Activated naive CD4-positive, alpha-beta T cell treated with anti-CD3 and anti-CD28 coated beads, Interleukin-2, amount 10 ng/mL, durations not matched to agents 7 days and 5 days (primary cell): ENCODE measurements at regions not wholly inside any gene's neighbourhood (a gene's known extent, or its start where the extent isn't known, plus 50 kb on each side); places are given as distances from the start of the nearest gene placed in this dataset.
"Not testable (repeated sequence)": the region's sequence is repeated elsewhere in the genome, so short reads cannot be mapped to it uniquely, and the experiment has no call there.

Source experiments
- CTCF ChIA-PET: fragments of 350-600 bp; sonication (Branson Sonifier 250); formaldehyde crosslinking; loops from one replicate; lab custom pipeline; 2021; ENCODE audit warnings: antibody characterized with exemption; lab: Charles Lee
- DNase-seq: peaks from one replicate; pipeline ENCODE4 v3.0.0-alpha.2; 2020
- H3K27ac Mint-ChIP-seq: one replicate; pipeline ENCODE4 v1.8.0; 2021; ENCODE audit warnings: mild to moderate bottlenecking, moderate library complexity, mixed read lengths
- H3K27me3 Mint-ChIP-seq: one replicate; pipeline ENCODE4 v1.8.0; 2021; ENCODE audit warnings: mild to moderate bottlenecking, mixed read lengths
- H3K36me3 Mint-ChIP-seq: one replicate; pipeline ENCODE4 v1.8.0; 2021; ENCODE audit warnings: mixed read lengths
- H3K4me1 Mint-ChIP-seq: one replicate; pipeline ENCODE4 v1.8.0; 2021; ENCODE audit warnings: mixed read lengths
- H3K4me3 Mint-ChIP-seq: one replicate; pipeline ENCODE4 v1.8.0; 2021; ENCODE audit warnings: mild to moderate bottlenecking, moderate library complexity, mixed read lengths
- H3K9me3 Mint-ChIP-seq: one replicate; pipeline ENCODE4 v1.8.0; 2021; ENCODE audit warnings: mixed read lengths

- CTCF ChIA-PET = no interaction called here
- Mint-ChIP-seq H3K4me3 (no peak overlapping the region), H3K4me1 (no peaks in the 10 kb centered on the region), H3K27ac (no peak overlapping the region), H3K36me3 (no peaks in the 10 kb centered on the region), H3K27me3 (no peaks in the 10 kb centered on the region), H3K9me3 (no peaks in the 10 kb centered on the region)
- no peak for DNase-seq
Observed at GRCh38 chr3:29026959-29027358, 253.9 kb upstream of the RBMS3 start.

GRCh38 chr3:29031175-29031574 is 249.7 kb upstream of the RBMS3 start:
- CTCF ChIA-PET, H3K4me1 Mint-ChIP-seq, H3K27ac Mint-ChIP-seq, H3K27me3 Mint-ChIP-seq, H3K4me3 Mint-ChIP-seq, DNase-seq, H3K36me3 Mint-ChIP-seq, H3K9me3 Mint-ChIP-seq: not testable (repeated sequence)

DNA sequence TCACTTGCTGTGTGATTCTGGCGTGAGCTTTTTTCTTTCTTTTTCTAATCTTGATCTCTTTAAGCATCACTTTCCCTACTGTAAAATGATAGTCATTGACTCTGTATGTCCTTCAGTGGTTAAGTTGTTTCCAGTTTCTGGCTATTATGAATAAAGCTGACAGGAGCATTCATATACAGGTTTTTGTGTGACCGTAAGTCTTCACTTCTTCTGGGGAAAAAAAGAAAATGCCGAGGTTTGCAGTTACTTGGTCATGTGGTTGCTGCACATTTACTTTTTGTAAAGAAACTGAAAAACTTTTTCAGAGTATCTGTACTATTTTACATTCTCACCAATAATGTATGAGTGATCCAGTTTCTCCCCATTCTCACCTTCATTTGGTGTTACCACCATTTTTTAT is 247.4 kb upstream of the RBMS3 start:
- Mint-ChIP-seq H3K27ac (no peak overlapping the region), H3K4me1 (no peaks in the 10 kb centered on the region), H3K36me3 (no peaks in the 10 kb centered on the region), H3K9me3 (no peaks in the 10 kb centered on the region), H3K27me3 (no peaks in the 10 kb centered on the region), H3K4me3 (no peak overlapping the region)
- CTCF ChIA-PET = no interaction called here
- DNase-seq = no peak

DNA sequence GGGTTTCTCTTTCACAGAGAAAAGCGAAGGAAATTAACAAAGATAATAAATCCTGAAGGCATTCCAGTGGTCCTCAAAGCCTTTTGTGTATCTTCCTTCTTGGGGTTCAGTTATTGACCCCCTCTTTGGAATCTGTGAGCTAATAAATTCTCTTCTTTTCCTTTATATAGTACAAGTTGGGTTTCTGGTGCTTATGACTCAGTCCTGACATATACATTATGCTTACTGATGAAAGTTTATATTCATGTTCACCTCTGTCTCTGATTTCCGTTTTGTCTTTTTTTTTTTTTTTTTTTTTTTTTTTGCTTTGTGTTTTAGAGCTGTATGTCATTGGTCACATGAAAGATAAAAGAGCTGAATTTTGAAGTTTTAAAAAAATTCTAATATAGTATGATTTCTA is 230.7 kb upstream of the RBMS3 start:
- H3K4me3 Mint-ChIP-seq = no peak overlapping the region
- H3K36me3 Mint-ChIP-seq = no peaks in the 10 kb centered on the region
- no peaks in the 10 kb centered on the region for H3K27me3 Mint-ChIP-seq
- CTCF ChIA-PET = no interaction called here
- no peak overlapping the region for H3K27ac Mint-ChIP-seq
- DNase-seq = no peak
- peaks cover 6% of the 10 kb centered on the region for H3K9me3 Mint-ChIP-seq
- H3K4me1 Mint-ChIP-seq = no peaks in the 10 kb centered on the region

GRCh38 chr3:29057326-29057725 is 223.5 kb upstream of the RBMS3 start:
- no peaks in the 10 kb centered on the region for H3K27me3 Mint-ChIP-seq
- H3K27ac Mint-ChIP-seq = no peak overlapping the region
- H3K9me3 Mint-ChIP-seq = peaks cover 16% of the 10 kb centered on the region
- CTCF ChIA-PET = interaction anchor here (0.6 kb wide), 1 partner anchor 156 kb away, joined by 3 read pairs; no protein-coding TSS in a partner anchor
- H3K4me3 Mint-ChIP-seq = no peak overlapping the region
- no peaks in the 10 kb centered on the region for H3K4me1 Mint-ChIP-seq
- no peak for DNase-seq
- no peaks in the 10 kb centered on the region for H3K36me3 Mint-ChIP-seq

GRCh38 chr3:29064085-29064484 is 216.8 kb upstream of the RBMS3 start:
- H3K27me3 Mint-ChIP-seq = no peaks in the 10 kb centered on the region
- H3K36me3 Mint-ChIP-seq = no peaks in the 10 kb centered on the region
- H3K9me3 Mint-ChIP-seq = no peaks in the 10 kb centered on the region
- CTCF ChIA-PET = no interaction called here
- H3K27ac Mint-ChIP-seq = no peak overlapping the region
- H3K4me1 Mint-ChIP-seq = no peaks in the 10 kb centered on the region
- H3K4me3 Mint-ChIP-seq = no peak overlapping the region
- DNase-seq = no peak

- H3K27ac Mint-ChIP-seq = no peak overlapping the region
- CTCF ChIA-PET = interaction anchor here (0.8 kb wide), 1 partner anchor 13 kb away, joined by 3 read pairs; no protein-coding TSS in a partner anchor
- H3K27me3 Mint-ChIP-seq = no peaks in the 10 kb centered on the region
- no peaks in the 10 kb centered on the region for H3K9me3 Mint-ChIP-seq
- H3K4me3 Mint-ChIP-seq = no peak overlapping the region
- H3K4me1 Mint-ChIP-seq = no peaks in the 10 kb centered on the region
- no peak for DNase-seq
- H3K36me3 Mint-ChIP-seq = no peaks in the 10 kb centered on the region
Observed at GRCh38 chr3:29065211-29065785, 215.6 kb upstream of the RBMS3 start.

DNA sequence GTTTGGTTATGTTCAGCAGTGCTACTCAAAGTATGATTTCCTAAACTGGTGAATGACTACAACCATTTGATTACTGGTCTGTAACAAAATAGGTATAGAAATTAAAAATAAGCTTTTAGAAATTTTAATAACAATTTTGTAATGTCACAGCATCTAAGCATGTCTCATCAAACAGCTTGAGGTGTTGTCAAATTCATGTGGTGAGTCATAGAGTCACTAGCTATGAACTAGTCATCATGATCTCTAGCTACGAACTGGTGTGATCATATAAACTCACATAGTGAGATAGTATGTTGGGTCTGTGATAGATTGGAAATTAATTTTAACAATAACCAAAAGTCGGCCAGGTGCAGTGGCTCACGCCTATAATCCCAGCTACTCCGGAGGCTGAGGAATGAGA is 213.9 kb upstream of the RBMS3 start:
- Mint-ChIP-seq H3K36me3 (no peaks in the 10 kb centered on the region), H3K27ac (no peak overlapping the region), H3K4me3 (no peak overlapping the region), H3K4me1 (no peaks in the 10 kb centered on the region), H3K27me3 (no peaks in the 10 kb centered on the region), H3K9me3 (peaks cover 3% of the 10 kb centered on the region)
- DNase-seq = no peak
- CTCF ChIA-PET = no interaction called here

DNA sequence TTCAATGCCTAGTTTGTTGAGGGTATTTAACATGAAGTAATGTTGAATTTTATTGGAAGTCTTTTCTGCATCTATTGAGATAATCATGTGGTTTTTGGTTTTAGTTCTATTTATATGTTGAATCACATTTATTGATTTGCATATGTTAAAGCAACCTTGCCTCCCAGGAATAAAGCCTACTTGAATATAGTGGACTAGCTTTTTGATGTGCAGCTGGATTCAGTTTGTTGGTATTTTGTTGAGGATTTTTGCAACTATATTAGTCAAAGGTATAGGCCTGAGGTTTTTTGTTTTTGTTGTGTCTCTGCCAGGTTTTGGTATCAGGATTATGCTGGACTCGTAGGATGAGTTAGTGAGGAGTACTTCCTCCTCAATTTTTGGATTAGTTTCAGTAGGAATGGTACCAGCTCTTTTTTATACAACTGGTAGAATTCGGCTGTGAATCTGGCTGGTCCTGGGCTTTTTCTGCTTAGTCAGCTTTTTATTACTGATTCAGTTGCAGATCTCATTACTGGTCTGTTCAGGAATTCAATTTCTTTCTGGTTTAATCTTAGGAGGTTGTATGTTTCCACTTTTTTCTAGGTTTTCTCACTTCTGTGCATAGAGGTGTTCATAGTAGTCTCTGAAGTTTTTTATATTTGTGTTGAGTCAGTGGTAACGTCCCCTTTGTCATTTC is 209.8 kb upstream of the RBMS3 start:
- peaks cover 3% of the 10 kb centered on the region for H3K9me3 Mint-ChIP-seq
- no peaks in the 10 kb centered on the region for H3K27me3 Mint-ChIP-seq
- no peaks in the 10 kb centered on the region for H3K4me1 Mint-ChIP-seq
- H3K27ac Mint-ChIP-seq = no peak overlapping the region
- CTCF ChIA-PET = no interaction called here
- H3K36me3 Mint-ChIP-seq = no peaks in the 10 kb centered on the region
- no peak overlapping the region for H3K4me3 Mint-ChIP-seq
- DNase-seq = no peak

DNA sequence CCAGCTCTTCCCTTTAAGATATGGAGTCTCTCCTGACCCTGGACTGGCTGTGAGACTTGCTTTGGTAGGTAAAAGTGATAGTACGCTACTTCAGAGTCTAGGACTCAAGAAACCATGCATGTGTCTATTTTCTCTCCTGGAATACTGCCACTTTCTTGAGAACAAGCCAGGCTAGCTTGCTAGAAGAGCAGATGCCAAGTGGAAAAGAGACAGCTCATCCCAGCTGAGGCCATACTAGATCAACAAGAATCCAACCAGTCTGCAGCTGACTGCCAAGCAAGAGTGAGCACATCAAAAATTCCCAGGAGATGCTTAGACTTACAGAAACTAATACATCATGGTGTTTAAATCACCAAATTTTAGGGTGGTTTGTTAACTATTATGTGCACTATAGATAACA is 208.3 kb upstream of the RBMS3 start:
- CTCF ChIA-PET = no interaction called here
- H3K27me3 Mint-ChIP-seq = no peaks in the 10 kb centered on the region
- H3K4me3 Mint-ChIP-seq = no peak overlapping the region
- no peaks in the 10 kb centered on the region for H3K36me3 Mint-ChIP-seq
- no peaks in the 10 kb centered on the region for H3K4me1 Mint-ChIP-seq
- no peak for DNase-seq
- H3K27ac Mint-ChIP-seq = no peak overlapping the region
- H3K9me3 Mint-ChIP-seq = peaks cover 3% of the 10 kb centered on the region

- H3K27me3 Mint-ChIP-seq = no peaks in the 10 kb centered on the region
- no peaks in the 10 kb centered on the region for H3K4me1 Mint-ChIP-seq
- H3K4me3 Mint-ChIP-seq = no peak overlapping the region
- H3K36me3 Mint-ChIP-seq = no peaks in the 10 kb centered on the region
- no peak for DNase-seq
- CTCF ChIA-PET = interaction anchor here (1.2 kb wide), 1 partner anchor 12 kb away, joined by 3 read pairs; no protein-coding TSS in a partner anchor
- no peak overlapping the region for H3K27ac Mint-ChIP-seq
- H3K9me3 Mint-ChIP-seq = no peaks in the 10 kb centered on the region
Observed at GRCh38 chr3:29077356-29077755, 203.5 kb upstream of the RBMS3 start.

DNA sequence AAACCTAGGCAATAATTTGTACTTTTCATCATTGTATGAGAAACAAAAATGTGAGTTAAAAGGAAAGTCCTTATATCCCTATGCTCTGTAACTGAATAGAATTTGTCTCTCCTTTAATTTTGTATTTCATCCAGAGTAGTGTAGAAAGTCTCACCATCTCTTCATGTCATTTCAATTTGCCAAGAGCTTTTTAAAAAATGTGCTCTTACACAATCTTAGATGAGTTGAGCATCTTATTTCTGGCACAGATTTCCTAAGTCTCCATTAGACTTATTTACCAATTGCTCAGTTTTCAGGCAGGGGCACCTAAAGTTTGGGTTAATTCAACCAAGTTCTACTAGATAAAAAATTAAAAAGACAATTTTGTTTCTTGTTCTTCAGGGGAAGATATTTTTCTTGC is 201.5 kb upstream of the RBMS3 start:
- H3K27ac Mint-ChIP-seq = no peak overlapping the region
- no peaks in the 10 kb centered on the region for H3K27me3 Mint-ChIP-seq
- no peaks in the 10 kb centered on the region for H3K36me3 Mint-ChIP-seq
- no peak overlapping the region for H3K4me3 Mint-ChIP-seq
- CTCF ChIA-PET = no interaction called here
- no peaks in the 10 kb centered on the region for H3K4me1 Mint-ChIP-seq
- no peaks in the 10 kb centered on the region for H3K9me3 Mint-ChIP-seq
- DNase-seq = no peak

DNA sequence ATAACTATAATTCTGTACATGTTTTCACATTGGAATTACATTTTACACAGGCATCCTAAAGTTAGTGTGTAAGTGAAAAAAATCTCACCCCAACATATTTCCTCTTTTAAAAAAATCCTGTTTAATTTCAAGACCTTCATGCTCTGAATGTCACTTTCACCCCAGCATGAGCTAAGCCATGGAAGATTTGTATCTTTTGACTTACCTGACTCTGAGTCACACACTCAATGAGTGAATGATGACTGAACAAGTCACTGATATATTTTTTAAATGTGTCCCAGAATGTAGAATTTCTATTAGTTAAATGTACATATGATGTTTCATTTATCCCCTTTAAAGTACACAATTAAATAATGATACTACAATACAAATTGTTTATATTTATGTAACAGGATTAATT is 199.9 kb upstream of the RBMS3 start:
- no peaks in the 10 kb centered on the region for H3K27me3 Mint-ChIP-seq
- H3K9me3 Mint-ChIP-seq = no peaks in the 10 kb centered on the region
- CTCF ChIA-PET = no interaction called here
- no peak overlapping the region for H3K4me3 Mint-ChIP-seq
- no peaks in the 10 kb centered on the region for H3K36me3 Mint-ChIP-seq
- H3K4me1 Mint-ChIP-seq = no peaks in the 10 kb centered on the region
- no peak for DNase-seq
- H3K27ac Mint-ChIP-seq = no peak overlapping the region

DNA sequence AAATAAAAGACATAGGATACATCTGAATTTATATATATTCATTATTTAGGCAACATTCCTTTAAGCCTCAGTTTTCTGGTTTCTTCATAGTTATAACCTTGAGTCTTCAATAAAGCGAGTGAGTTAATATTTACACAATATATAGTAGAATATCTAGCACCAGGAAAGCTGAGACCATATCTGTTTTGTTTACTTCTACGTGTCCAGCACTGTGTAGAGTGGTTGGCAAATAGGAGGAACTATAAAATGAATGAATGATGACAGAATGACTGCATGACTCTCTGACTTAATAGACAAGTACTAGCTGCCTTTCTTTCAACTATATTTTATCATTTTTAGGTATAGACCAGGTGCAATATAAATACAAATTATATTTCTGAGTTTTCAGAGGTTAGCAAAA is 197.8 kb upstream of the RBMS3 start:
- Mint-ChIP-seq H3K9me3 (no peaks in the 10 kb centered on the region), H3K4me3 (no peak overlapping the region), H3K27ac (no peak overlapping the region), H3K36me3 (no peaks in the 10 kb centered on the region), H3K27me3 (no peaks in the 10 kb centered on the region), H3K4me1 (no peaks in the 10 kb centered on the region)
- DNase-seq = no peak
- CTCF ChIA-PET = no interaction called here

- no peaks in the 10 kb centered on the region for H3K9me3 Mint-ChIP-seq
- H3K27me3 Mint-ChIP-seq = no peaks in the 10 kb centered on the region
- H3K27ac Mint-ChIP-seq = no peak overlapping the region
- H3K36me3 Mint-ChIP-seq = no peaks in the 10 kb centered on the region
- no peaks in the 10 kb centered on the region for H3K4me1 Mint-ChIP-seq
- CTCF ChIA-PET = no interaction called here
- DNase-seq = no peak
- no peak overlapping the region for H3K4me3 Mint-ChIP-seq
Observed at GRCh38 chr3:29083676-29084075, 197.2 kb upstream of the RBMS3 start.
